Inflammatory macrophage treated with lipopolysaccharide for 4 hours (primary cell): ENCODE measurements at regions not wholly inside any gene's neighbourhood (a gene's known extent, or its start where the extent isn't known, plus 50 kb on each side); places are given as distances from the start of the nearest gene placed in this dataset.
"Not testable (repeated sequence)": the region's sequence is repeated elsewhere in the genome, so short reads cannot be mapped to it uniquely, and the experiment has no call there.

Experiments
- DNase-seq: peaks from one replicate; pipeline ENCODE4 v3.0.0-alpha.2; 2020

- peak; percentile 47 for DNase-seq
These were observed 60.4 kb upstream of the ATXN3L start for GRCh38 chrX:13380211-13380610.

GRCh38 chrX:13378562-13379518 lies 59.0 kb upstream of the ATXN3L start:
- DNase-seq: peak; percentile 13

- no peak for DNase-seq
These were observed 57.7 kb upstream of the ATXN3L start for GRCh38 chrX:13377550-13377934.

GRCh38 chrX:13376857-13377549 lies 57.1 kb upstream of the ATXN3L start:
- DNase-seq: peak; percentile 15

- not testable (repeated sequence) for DNase-seq
These were observed 55.7 kb upstream of the ATXN3L start for GRCh38 chrX:13375596-13375995.

GRCh38 chrX:13374364-13374763 lies 54.5 kb upstream of the ATXN3L start:
- no peak for DNase-seq

GRCh38 chrX:13373431-13374187 lies 53.8 kb upstream of the ATXN3L start:
- DNase-seq: peak; percentile 24

GRCh38 chrX:13373027-13373426 lies 53.2 kb upstream of the ATXN3L start:
- DNase-seq: no peak

- DNase-seq: peak; percentile 13
These were observed 52.5 kb upstream of the ATXN3L start for GRCh38 chrX:13372203-13372980.

GRCh38 chrX:13371186-13371585 lies 51.3 kb upstream of the ATXN3L start:
- DNase-seq: no peak

GRCh38 chrX:13370713-13371112 lies 50.9 kb upstream of the ATXN3L start:
- no peak for DNase-seq
